SU-DHL-6 (cell line): ENCODE measurements at regions not wholly inside any gene's neighbourhood (a gene's known extent, or its start where the extent isn't known, plus 50 kb on each side); places are given as distances from the start of the nearest gene placed in this dataset.

ENCODE experiments used
- CTCF ChIP-seq: fragments of 200-600 bp; sonication (generic); IDR thresholded peaks from one replicate; pipeline ENCODE4 v1.5.1; 2017; ENCODE audit warnings: antibody characterized with exemption, mild to moderate bottlenecking, low read length, moderate library complexity; ENCODE audit not compliant: insufficient read depth, poor library complexity, severe bottlenecking
- EZH2phosphoT487 ChIP-seq: fragments of 200-600 bp; sonication (generic), shearing (Covaris generic); conservative IDR thresholded peaks from 2 replicates; pipeline ENCODE4 v1.6.1; 2018; ENCODE audit warnings: mild to moderate bottlenecking, antibody characterized with exemption, low read length, moderate library complexity, mixed read lengths

GRCh38 chr9:118577121-118577520, 792.1 kb downstream of the BRINP1 start:
- no peak for TF ChIP-seq CTCF
- TF ChIP-seq EZH2phosphoT487, result no peak
